Transverse colon (tissue), 4 donors: ENCODE measurements at regions not wholly inside any gene's neighbourhood (a gene's known extent, or its start where the extent isn't known, plus 50 kb on each side); places are given as distances from the start of the nearest gene placed in this dataset.

ENCODE experiments used
- CTCF ChIP-seq, 5 experiments: fragments of 200-600 bp in 3 of 5; fragments of 450-650 bp in 2 of 5; sonication (generic) in 3 of 5; IDR thresholded peaks; 1 replicate in 2 of 5; 2 replicates in 3 of 5; pipeline ENCODE4 v1.5.1; 2016 to 2017; ENCODE audit warnings: antibody characterized with exemption in 5 of 5, inconsistent platforms in 3 of 5, mild to moderate bottlenecking in 2 of 5, moderate library complexity in 1 of 5
- EP300 ChIP-seq: sonication (generic); formaldehyde crosslinking; IDR thresholded peaks from one replicate; pipeline ENCODE4 v1.6.1; 2017; ENCODE audit warnings: antibody characterized with exemption, low read depth
- POLR2A ChIP-seq: fragments of 450-650 bp; IDR thresholded peaks from one replicate; pipeline ENCODE4 v1.6.1; 2016; ENCODE audit warnings: antibody characterized with exemption, mild to moderate bottlenecking, moderate library complexity
- POLR2AphosphoS5 ChIP-seq, 3 donors: sonication (generic); formaldehyde crosslinking; IDR thresholded peaks; one replicate each; pipeline ENCODE4 v1.6.1; 2016; ENCODE audit warnings: antibody characterized with exemption in 3 of 3

GRCh38 chr5:171713152-171713551 is 72.5 kb upstream of the SMIM23 start:
- TF ChIP-seq POLR2AphosphoS5 (IDR thresholded peaks at IDR 0.05), result no peak
- TF ChIP-seq CTCF (IDR thresholded peaks at IDR 0.05), result no peak
- TF ChIP-seq EP300, result no peak
- TF ChIP-seq POLR2A, result no peak
